NK-92 (cell line): ENCODE measurements at regions not wholly inside any gene's neighbourhood (a gene's known extent, or its start where the extent isn't known, plus 50 kb on each side); places are given as distances from the start of the nearest gene placed in this dataset.

ENCODE experiments used
- DNase-seq: peaks from one replicate; lab custom pipeline; 2025; ENCODE audit not compliant: unreplicated experiment; lab: John Stamatoyannopoulos, UW

GRCh38 chr16:17520561-17520960 is 49.8 kb upstream of the XYLT1 start:
- DNase-seq: no peak
